ENCODE measurements at regions not wholly inside any gene's neighbourhood (a gene's known extent, or its start where the extent isn't known, plus 50 kb on each side); places are given as distances from the start of the nearest gene placed in this dataset.

DNA sequence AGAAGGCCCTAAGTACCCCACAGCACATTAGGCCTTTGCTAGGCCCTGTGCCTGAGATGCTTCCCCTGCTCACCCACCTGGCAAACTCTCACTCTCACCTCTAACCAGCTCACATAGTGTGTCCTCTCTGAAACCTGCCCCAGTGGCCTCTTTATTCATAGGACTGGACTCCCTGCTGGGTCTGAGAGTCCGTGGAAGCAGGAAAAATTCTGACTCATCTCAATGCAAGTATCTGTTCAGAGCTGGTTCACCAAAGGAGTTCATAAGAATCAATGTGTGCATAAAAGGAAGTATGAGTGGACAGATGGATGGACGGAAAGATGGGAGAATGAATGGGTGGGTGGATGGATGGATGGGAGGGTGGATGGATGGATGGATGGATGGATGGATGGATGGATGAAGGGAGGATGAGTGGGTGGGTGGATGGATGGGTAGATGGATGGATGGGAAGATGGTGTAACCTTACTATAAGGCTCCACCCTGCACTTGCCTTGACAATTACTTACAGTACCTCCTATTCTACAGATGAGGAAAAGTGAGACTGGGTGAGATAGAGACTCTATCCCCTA is 111.2 kb upstream of the ZMIZ1 start:
- WGBS = 93% methylated on average over 2 of the region's 2 CpGs
- no peak for DNase-seq (ENCODE audit: low spot score in 2 of 2)
- no peaks in the 10 kb centered on the region for H3K36me3 ChIP-seq
- TF ChIP-seq POLR2A (IDR thresholded peaks at IDR 0.05) (no peak), EP300 (IDR thresholded peaks at IDR 0.05) (no peak), POLR2AphosphoS5 (IDR thresholded peaks at IDR 0.05) (no peak)
- TF ChIP-seq, protein P1, sequence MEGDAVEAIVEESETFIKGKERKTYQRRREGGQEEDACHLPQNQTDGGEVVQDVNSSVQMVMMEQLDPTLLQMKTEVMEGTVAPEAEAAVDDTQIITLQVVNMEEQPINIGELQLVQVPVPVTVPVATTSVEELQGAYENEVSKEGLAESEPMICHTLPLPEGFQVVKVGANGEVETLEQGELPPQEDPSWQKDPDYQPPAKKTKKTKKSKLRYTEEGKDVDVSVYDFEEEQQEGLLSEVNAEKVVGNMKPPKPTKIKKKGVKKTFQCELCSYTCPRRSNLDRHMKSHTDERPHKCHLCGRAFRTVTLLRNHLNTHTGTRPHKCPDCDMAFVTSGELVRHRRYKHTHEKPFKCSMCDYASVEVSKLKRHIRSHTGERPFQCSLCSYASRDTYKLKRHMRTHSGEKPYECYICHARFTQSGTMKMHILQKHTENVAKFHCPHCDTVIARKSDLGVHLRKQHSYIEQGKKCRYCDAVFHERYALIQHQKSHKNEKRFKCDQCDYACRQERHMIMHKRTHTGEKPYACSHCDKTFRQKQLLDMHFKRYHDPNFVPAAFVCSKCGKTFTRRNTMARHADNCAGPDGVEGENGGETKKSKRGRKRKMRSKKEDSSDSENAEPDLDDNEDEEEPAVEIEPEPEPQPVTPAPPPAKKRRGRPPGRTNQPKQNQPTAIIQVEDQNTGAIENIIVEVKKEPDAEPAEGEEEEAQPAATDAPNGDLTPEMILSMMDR (IDR thresholded peaks at IDR 0.05) = no peak
- H3K9me3 ChIP-seq = no peaks in the 10 kb centered on the region
- H3K27ac ChIP-seq = no peak overlapping the region
- H3K4me3 ChIP-seq = no peak overlapping the region
- H3K4me1 ChIP-seq = peaks cover 25% of the 10 kb centered on the region
- H3K27me3 ChIP-seq = no peaks in the 10 kb centered on the region

DNA sequence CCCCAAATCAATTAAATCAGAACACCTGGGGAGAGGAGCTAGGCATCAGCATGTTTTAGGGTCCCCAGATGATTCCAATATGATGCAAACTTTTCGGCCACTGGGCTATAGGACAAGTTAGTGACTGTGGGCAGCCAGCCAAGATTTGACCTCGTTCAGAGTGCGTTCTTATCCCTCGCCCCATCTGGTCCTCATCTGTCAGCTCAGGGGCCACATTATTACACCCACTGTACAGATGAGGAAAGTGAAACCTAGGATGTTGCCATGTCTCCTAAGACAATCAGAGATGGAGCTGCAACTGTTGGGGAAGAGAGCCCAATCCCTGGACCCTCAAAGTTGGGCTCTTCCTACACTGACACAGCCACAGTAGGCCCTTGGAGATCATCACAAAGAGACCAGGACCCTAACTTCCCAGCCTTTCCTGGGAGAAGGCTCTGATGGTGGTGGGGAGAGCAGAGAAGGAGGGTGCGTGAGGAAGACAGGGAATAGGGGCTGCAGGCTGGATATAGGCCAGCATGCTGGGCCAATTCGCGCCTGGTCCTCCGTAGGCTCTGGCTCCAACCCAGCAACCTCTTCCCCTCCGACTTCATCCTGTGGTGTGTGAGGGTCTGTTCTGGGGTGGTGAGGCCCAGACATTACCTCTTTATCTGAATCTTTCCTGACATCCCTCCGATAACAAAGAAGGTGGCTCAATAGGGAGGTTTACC is 109.4 kb upstream of the ZMIZ1 start:
- peaks cover 33% of the 10 kb centered on the region for H3K4me1 ChIP-seq
- no peaks in the 10 kb centered on the region for H3K36me3 ChIP-seq
- no peak overlapping the region for H3K27ac ChIP-seq
- H3K9me3 ChIP-seq = no peaks in the 10 kb centered on the region
- no peaks in the 10 kb centered on the region for H3K27me3 ChIP-seq
- no peak overlapping the region for H3K4me3 ChIP-seq
- DNase-seq (ENCODE audit: low spot score in 2 of 2) = no peak
- WGBS = 83% methylated on average over 10 of the region's 10 CpGs
- TF ChIP-seq, protein P1 (IDR thresholded peaks at IDR 0.05) = no peak
- TF ChIP-seq POLR2A (IDR thresholded peaks at IDR 0.05) = no peak
- TF ChIP-seq POLR2AphosphoS5 (IDR thresholded peaks at IDR 0.05) = no peak

DNA sequence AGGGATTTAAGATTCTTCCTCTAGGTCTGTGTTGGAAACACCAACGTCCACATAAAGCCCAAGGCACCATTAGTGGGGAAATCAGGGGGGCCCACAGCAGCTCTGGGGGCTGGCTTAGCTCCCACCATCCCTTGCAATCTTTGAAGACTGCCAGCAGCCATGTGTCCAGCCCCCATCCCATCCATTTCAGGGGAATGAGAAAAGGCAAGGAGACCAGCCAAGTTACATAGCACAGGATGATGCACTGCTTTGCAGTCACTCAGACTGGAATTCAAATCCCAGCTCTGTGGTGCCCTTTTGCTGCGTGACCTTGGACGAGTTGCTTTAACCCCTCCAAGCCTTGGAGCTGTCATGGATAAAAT is 108.9 kb upstream of the ZMIZ1 start:
- H3K4me1 ChIP-seq = peaks cover 38% of the 10 kb centered on the region
- H3K27ac ChIP-seq = no peak overlapping the region
- H3K9me3 ChIP-seq = no peaks in the 10 kb centered on the region
- DNase-seq (ENCODE audit: low spot score in 2 of 2) = no peak
- no peaks in the 10 kb centered on the region for H3K36me3 ChIP-seq
- whole genome bisulfite sequencing = 88% methylated on average over 3 of the region's 3 CpGs
- TF ChIP-seq EP300 (IDR thresholded peaks at IDR 0.05) (no peak), POLR2AphosphoS5 (IDR thresholded peaks at IDR 0.05) (no peak), POLR2A (IDR thresholded peaks at IDR 0.05) (no peak)
- TF ChIP-seq, protein P1 (IDR thresholded peaks at IDR 0.05) = no peak
- no peaks in the 10 kb centered on the region for H3K27me3 ChIP-seq
- H3K4me3 ChIP-seq = no peak overlapping the region

DNA sequence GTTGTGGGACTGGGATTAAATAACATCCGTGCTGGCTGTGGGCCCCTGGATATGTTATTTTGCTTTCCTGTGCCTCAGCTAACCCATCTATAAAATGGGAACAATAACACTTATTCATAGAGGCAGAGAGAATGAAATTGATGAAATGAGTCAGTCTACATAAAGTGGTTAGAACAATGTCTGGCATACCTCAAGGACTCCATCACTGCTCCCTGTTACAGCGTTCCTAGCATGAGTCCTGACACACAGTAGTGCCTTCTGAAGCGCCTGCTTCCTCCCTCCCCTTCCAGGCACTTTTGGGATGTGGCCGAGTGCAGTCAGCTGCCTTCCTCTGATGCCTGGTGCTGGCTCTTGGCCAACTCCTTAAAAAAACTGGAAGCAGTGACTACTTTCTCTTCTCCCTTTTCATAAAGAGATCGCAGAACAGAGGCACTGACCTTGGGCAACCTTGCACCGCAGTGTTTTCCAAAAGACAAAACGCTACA is 108.4 kb upstream of the ZMIZ1 start:
- no peaks in the 10 kb centered on the region for H3K9me3 ChIP-seq
- H3K27me3 ChIP-seq = no peaks in the 10 kb centered on the region
- TF ChIP-seq POLR2A (IDR thresholded peaks at IDR 0.05) = no peak
- TF ChIP-seq, protein P1 (IDR thresholded peaks at IDR 0.05) = no peak
- TF ChIP-seq POLR2AphosphoS5 (IDR thresholded peaks at IDR 0.05) = no peak
- WGBS = 28% methylated on average over 7 of the region's 7 CpGs
- DNase-seq (ENCODE audit: low spot score in 2 of 2) = peak in 1 of 2 donors; percentile 80
- H3K36me3 ChIP-seq = no peaks in the 10 kb centered on the region
- H3K4me3 ChIP-seq = no peak overlapping the region
- no peak overlapping the region for H3K27ac ChIP-seq
- H3K4me1 ChIP-seq = peaks cover 43% of the 10 kb centered on the region

DNA sequence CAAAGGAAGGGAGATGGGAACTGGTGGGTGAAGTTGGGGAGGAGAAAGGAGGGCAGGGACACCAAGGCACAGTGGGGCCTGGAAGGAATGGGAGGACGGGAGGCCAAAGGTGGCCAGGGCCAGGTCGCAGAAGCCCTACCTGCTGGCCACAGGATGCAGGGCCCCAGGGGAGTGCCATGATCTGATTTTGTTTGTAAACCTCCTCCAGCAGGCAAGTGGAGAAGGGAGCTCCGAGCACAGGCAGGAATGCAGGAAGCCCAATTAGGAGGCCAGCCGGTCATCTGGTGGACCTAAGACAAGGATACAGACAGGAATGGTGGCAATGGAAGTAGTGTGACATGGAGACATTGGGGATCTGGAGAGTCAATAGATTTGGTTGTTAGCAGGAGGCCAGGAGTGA is 107.0 kb upstream of the ZMIZ1 start:
- no peak overlapping the region for H3K4me3 ChIP-seq
- no peak for TF ChIP-seq POLR2AphosphoS5 (IDR thresholded peaks at IDR 0.05)
- no peak for TF ChIP-seq EP300 (IDR thresholded peaks at IDR 0.05)
- TF ChIP-seq, protein P1 (IDR thresholded peaks at IDR 0.05) = no peak
- TF ChIP-seq POLR2A (IDR thresholded peaks at IDR 0.05) = no peak
- peaks cover 51% of the 10 kb centered on the region for H3K4me1 ChIP-seq
- 88% methylated on average over 4 of the region's 4 CpGs for WGBS
- no peak for DNase-seq (ENCODE audit: low spot score in 2 of 2)
- H3K9me3 ChIP-seq = no peaks in the 10 kb centered on the region
- no peaks in the 10 kb centered on the region for H3K27me3 ChIP-seq
- no peaks in the 10 kb centered on the region for H3K36me3 ChIP-seq
- H3K27ac ChIP-seq = no peak overlapping the region

Measured in suprapubic skin (tissue), 4 donors.